Liver (tissue), 8 donors: ENCODE measurements at regions not wholly inside any gene's neighbourhood (a gene's known extent, or its start where the extent isn't known, plus 50 kb on each side); places are given as distances from the start of the nearest gene placed in this dataset.

ENCODE experiments used
- DNase-seq: peaks from one replicate; pipeline ENCODE4 v3.0.0-alpha.2; 2017; ENCODE audit warnings: low spot score
- H3K27ac ChIP-seq, 2 donors: one replicate each; pipeline ENCODE4 v1.7.0; 2013; ENCODE audit warnings: inconsistent platforms in 2 of 2, low read length in 2 of 2, control low read depth in 1 of 2, low read depth in 1 of 2, mild to moderate bottlenecking in 1 of 2
- H3K27me3 ChIP-seq, 4 donors: one replicate each; pipeline versions ENCODE4 v1.6.1 to v1.7.0; 2013; ENCODE audit warnings: low read length in 3 of 4, inconsistent platforms in 1 of 4, mild to moderate bottlenecking in 1 of 4, moderate library complexity in 1 of 4; ENCODE audit not compliant: control insufficient read depth in 4 of 4, insufficient read depth in 4 of 4
- H3K36me3 ChIP-seq, 4 donors: one replicate each; pipeline versions ENCODE4 v1.6.1 to v1.7.0; 2013; ENCODE audit warnings: low read length in 3 of 4, mild to moderate bottlenecking in 3 of 4, low read depth in 1 of 4, moderate library complexity in 1 of 4; ENCODE audit not compliant: control insufficient read depth in 4 of 4, insufficient read depth in 3 of 4
- H3K4me1 ChIP-seq, 4 donors: one replicate each; pipeline versions ENCODE4 v1.6.1 to v1.7.0; 2013; ENCODE audit warnings: low read length in 3 of 4, mild to moderate bottlenecking in 3 of 4, moderate library complexity in 1 of 4; ENCODE audit not compliant: control insufficient read depth in 4 of 4, insufficient read depth in 4 of 4
- H3K4me3 ChIP-seq, 3 donors: one replicate each; pipeline versions ENCODE4 v1.6.1 to v1.7.0; 2013; ENCODE audit warnings: low read length in 3 of 3, control low read depth in 1 of 3, low read depth in 1 of 3, mild to moderate bottlenecking in 1 of 3
- H3K9ac ChIP-seq, 2 donors: one replicate each; pipeline ENCODE4 v1.7.0; 2013; ENCODE audit warnings: low read length in 2 of 2, mild to moderate bottlenecking in 2 of 2, moderate library complexity in 2 of 2, control low read depth in 1 of 2, low read depth in 1 of 2
- H3K9me3 ChIP-seq, 4 donors: one replicate each; pipeline versions ENCODE4 v1.6.1 to v1.7.0; 2013; ENCODE audit warnings: low read length in 3 of 4; ENCODE audit not compliant: control insufficient read depth in 4 of 4
- ATF3 ChIP-seq: IDR thresholded peaks from 2 replicates; pipeline ENCODE4 v1.6.1; 2016; ENCODE audit warnings: antibody characterized with exemption
- EGR1 ChIP-seq, 2 donors: IDR thresholded peaks; 2 replicates each; pipeline ENCODE4 v1.6.1; 2016 to 2018; ENCODE audit warnings: antibody characterized with exemption in 2 of 2, low read depth in 2 of 2
- FOXA1 ChIP-seq: IDR thresholded peaks from 2 replicates; pipeline ENCODE4 v1.6.1; 2016; ENCODE audit warnings: antibody characterized with exemption
- FOXA2 ChIP-seq: IDR thresholded peaks from 2 replicates; pipeline ENCODE4 v1.6.1; 2016; ENCODE audit warnings: antibody characterized with exemption
- HNF4G ChIP-seq: IDR thresholded peaks from 2 replicates; pipeline ENCODE4 v1.6.1; 2016; ENCODE audit warnings: antibody characterized with exemption
- NR2F2 ChIP-seq: IDR thresholded peaks from 2 replicates; pipeline ENCODE4 v1.6.1; 2016; ENCODE audit warnings: antibody characterized with exemption
- RXRA ChIP-seq, 2 donors: IDR thresholded peaks; 2 replicates each; pipeline ENCODE4 v1.6.1; 2017 to 2018; ENCODE audit warnings: antibody characterized with exemption in 2 of 2, mild to moderate bottlenecking in 1 of 2
- SP1 ChIP-seq: IDR thresholded peaks from 2 replicates; pipeline ENCODE4 v1.6.1; 2018; ENCODE audit warnings: antibody characterized with exemption, mild to moderate bottlenecking
- TAF1 ChIP-seq: conservative IDR thresholded peaks from 2 replicates; pipeline ENCODE4 v1.6.1; 2016; ENCODE audit warnings: antibody characterized with exemption, mild to moderate bottlenecking
- YY1 ChIP-seq: IDR thresholded peaks from 2 replicates; pipeline ENCODE4 v1.6.1; 2016; ENCODE audit warnings: antibody characterized with exemption, mild to moderate bottlenecking
- WGBS: extraction: QIAGEN DNeasy Blood & Tissue Kit; methylation state at CpG from one replicate; pipeline ENCODE4 v1.1.7; 2013; 5-methylcytosine and 5-hydroxymethylcytosine counted together
- TF ChIP-seq, protein P1 (sequence below): IDR thresholded peaks from 2 replicates; pipeline ENCODE4 v1.6.1; 2016; ENCODE audit warnings: antibody characterized with exemption
- TF ChIP-seq, protein P2 (sequence below): fragments of 150-350 bp; IDR thresholded peaks from 2 replicates; pipeline ENCODE4 v1.5.1; 2017; ENCODE audit warnings: improper control_type of control experiment, low read depth, low read length; ENCODE audit not compliant: missing input control
- donor health status: healthy.
- donor health status: healthy.
- donor health status: healthy.
- donor health status: healthy.
- donor health status: healthy.

DNA sequence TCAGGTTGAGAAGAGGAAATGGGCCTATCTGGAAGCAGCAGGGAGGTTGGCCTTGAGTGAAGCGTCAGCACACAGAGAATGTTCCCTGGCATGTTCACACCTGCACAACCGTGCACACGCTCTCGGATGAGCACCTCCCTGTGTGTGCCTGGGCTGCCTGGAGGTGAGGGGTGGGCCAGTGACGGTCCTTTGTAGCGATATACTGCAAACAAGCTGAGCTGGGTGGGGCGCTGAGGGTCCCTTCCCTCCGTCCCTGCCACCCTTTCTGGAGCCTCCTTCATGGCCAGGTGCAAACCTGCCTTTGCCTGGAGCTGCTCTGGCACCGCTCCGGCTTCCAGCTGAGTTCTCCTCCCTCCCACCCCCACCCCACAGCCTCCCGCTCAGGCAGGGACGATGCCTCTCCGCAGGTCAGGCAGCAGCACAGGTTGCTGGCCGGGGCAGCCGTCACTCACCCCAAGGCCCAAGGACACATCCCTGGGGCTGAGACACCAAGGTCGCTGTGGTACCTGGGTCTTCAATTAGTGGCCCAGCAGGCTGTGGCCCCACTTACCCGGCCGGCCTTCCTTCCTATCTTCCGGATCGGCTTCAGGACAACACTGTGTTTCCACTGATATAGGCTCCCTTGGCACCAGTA is 111.6 kb downstream of the ERMARD start:
- no peaks in the 10 kb centered on the region for H3K4me1 ChIP-seq
- H3K27ac ChIP-seq = no peak overlapping the region
- H3K36me3 ChIP-seq = no peaks in the 10 kb centered on the region
- H3K4me3 ChIP-seq = no peak overlapping the region
- DNase-seq = peak; percentile 30
- H3K9me3 ChIP-seq = peaks cover 0 to 1% (median 0%) of the 10 kb centered on the region in 4 donors
- TF ChIP-seq RXRA (IDR thresholded peaks at IDR 0.05) (no peak), SP1 (no peak), EGR1 (IDR thresholded peaks at IDR 0.05; ENCODE audit: low read depth in 2 of 2) (no peak), TAF1 (no peak), FOXA2 (no peak), HNF4G (no peak), FOXA1 (no peak)
- H3K9ac ChIP-seq = no peak overlapping the region
- no peaks in the 10 kb centered on the region for H3K27me3 ChIP-seq
- 94% methylated on average over 20 of the region's 20 CpGs for WGBS

- no peak overlapping the region for H3K9ac ChIP-seq
- 66% methylated on average over 17 of the region's 17 CpGs for WGBS
- peaks cover 0 to 3% (median 3%) of the 10 kb centered on the region in 4 donors for H3K9me3 ChIP-seq
- TF ChIP-seq, protein P1, sequence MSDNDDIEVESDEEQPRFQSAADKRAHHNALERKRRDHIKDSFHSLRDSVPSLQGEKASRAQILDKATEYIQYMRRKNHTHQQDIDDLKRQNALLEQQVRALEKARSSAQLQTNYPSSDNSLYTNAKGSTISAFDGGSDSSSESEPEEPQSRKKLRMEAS = no peak
- TF ChIP-seq NR2F2 (peak; percentile 71), SP1 (peak; percentile 13)
- H3K27me3 ChIP-seq = no peaks in the 10 kb centered on the region
- no peak overlapping the region for H3K4me3 ChIP-seq
- DNase-seq = peak; percentile 32
- no peaks in the 10 kb centered on the region for H3K4me1 ChIP-seq
- no peaks in the 10 kb centered on the region for H3K36me3 ChIP-seq
- peak overlapping the region; percentile 1 to 33 for H3K27ac ChIP-seq
Observed at GRCh38 chr6:169862043-169862891, 110.8 kb downstream of the ERMARD start.

- H3K36me3 ChIP-seq = no peaks in the 10 kb centered on the region
- H3K27me3 ChIP-seq = no peaks in the 10 kb centered on the region
- 83% methylated on average over 17 of the region's 17 CpGs for WGBS
- H3K4me1 ChIP-seq = no peaks in the 10 kb centered on the region
- DNase-seq = peak; percentile 29
- no peak overlapping the region for H3K9ac ChIP-seq
- H3K9me3 ChIP-seq = peaks cover 0 to 3% (median 3%) of the 10 kb centered on the region in 4 donors
- TF ChIP-seq YY1 (no peak), ATF3 (no peak), EGR1 (IDR thresholded peaks at IDR 0.05; ENCODE audit: low read depth in 2 of 2) (no peak), TAF1 (no peak)
- TF ChIP-seq, protein P2, sequence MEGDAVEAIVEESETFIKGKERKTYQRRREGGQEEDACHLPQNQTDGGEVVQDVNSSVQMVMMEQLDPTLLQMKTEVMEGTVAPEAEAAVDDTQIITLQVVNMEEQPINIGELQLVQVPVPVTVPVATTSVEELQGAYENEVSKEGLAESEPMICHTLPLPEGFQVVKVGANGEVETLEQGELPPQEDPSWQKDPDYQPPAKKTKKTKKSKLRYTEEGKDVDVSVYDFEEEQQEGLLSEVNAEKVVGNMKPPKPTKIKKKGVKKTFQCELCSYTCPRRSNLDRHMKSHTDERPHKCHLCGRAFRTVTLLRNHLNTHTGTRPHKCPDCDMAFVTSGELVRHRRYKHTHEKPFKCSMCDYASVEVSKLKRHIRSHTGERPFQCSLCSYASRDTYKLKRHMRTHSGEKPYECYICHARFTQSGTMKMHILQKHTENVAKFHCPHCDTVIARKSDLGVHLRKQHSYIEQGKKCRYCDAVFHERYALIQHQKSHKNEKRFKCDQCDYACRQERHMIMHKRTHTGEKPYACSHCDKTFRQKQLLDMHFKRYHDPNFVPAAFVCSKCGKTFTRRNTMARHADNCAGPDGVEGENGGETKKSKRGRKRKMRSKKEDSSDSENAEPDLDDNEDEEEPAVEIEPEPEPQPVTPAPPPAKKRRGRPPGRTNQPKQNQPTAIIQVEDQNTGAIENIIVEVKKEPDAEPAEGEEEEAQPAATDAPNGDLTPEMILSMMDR = no peak
- H3K4me3 ChIP-seq = no peak overlapping the region
- H3K27ac ChIP-seq = peak overlapping the region; percentile 1 to 33
Observed at GRCh38 chr6:169861431-169862042, 110.1 kb downstream of the ERMARD start.
